ENCODE measurements at regions not wholly inside any gene's neighbourhood (a gene's known extent, or its start where the extent isn't known, plus 50 kb on each side); places are given as distances from the start of the nearest gene placed in this dataset.

- no peak overlapping the region for H3K27ac ChIP-seq
- TF ChIP-seq ZFX (IDR thresholded peaks at IDR 0.05; ENCODE audit: borderline replicate concordance) = no peak
- no peak for TF ChIP-seq CTCF (IDR thresholded peaks at IDR 0.05)
Measured at GRCh38 chr1:221625026-221625425, 116.9 kb downstream of the DUSP10 start.

DNA sequence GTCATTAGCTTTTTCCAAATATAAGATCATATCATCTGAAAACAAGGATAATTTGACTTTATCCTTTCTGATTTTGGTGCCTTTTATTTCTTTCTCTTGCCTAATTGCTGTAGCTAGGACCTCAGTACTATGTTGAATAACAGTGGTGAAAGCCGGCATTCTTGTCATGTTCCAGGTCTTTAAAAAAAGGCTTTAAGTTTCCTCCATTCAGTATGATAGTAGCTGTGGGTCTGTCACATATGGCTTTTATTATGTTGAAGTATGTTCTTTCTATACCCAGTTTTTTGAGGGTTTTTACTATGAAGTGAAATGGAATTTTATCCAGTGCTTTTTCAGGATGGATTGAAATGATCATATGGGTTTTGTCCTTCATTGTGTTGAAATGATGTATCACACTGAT, 115.8 kb downstream of the DUSP10 start:
- no peak for TF ChIP-seq CTCF (IDR thresholded peaks at IDR 0.05)
- no peak overlapping the region for H3K27ac ChIP-seq

- no peak overlapping the region for H3K27ac ChIP-seq
- TF ChIP-seq ZFX (IDR thresholded peaks at IDR 0.05; ENCODE audit: borderline replicate concordance) (no peak), CTCF (IDR thresholded peaks at IDR 0.05) (no peak)
Measured at GRCh38 chr1:221630236-221630635, 111.7 kb downstream of the DUSP10 start.

DNA sequence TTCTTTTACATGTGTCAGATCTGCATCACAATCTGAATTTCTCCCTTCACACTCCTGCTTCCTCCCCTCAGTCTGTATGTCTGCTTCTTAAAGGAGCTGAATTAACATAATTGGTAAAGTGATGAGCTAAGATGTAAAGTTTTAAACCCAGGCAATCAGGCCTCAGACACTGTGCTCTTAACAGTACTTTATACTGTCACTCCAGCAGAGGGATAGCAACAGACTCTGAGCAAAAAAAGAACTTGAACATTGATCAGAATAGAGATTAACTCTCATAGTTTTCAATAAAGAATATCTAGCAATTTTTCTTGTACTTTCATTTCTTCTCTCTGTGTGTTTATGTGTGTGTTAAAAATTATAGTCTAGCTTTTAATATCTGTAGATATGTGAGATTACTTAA, 110.3 kb downstream of the DUSP10 start:
- H3K27ac ChIP-seq = no peak overlapping the region
- no peak for TF ChIP-seq CTCF (IDR thresholded peaks at IDR 0.05)
- TF ChIP-seq ZFX (IDR thresholded peaks at IDR 0.05; ENCODE audit: borderline replicate concordance) = no peak

DNA sequence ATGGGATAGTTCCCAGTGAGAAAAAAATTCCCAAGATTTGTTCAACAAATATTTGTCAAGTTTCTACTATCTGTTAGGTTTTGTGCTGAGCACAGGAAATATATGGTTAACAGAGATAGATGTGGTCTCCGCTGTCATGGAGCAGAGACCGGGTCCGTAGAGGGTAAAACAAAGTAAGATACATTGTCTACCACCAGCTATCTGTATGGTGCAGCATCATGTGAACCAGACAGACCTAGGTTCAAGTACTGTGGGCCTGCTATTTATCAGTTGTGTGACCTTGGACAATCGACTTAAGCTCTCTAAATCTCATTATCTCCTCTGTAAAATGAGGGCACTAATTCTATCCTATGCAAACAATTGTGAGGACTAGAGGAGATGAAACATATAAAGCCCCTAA, 109.8 kb downstream of the DUSP10 start:
- no peak overlapping the region for H3K27ac ChIP-seq
- TF ChIP-seq CTCF (IDR thresholded peaks at IDR 0.05) (no peak), ZFX (IDR thresholded peaks at IDR 0.05; ENCODE audit: borderline replicate concordance) (no peak)

DNA sequence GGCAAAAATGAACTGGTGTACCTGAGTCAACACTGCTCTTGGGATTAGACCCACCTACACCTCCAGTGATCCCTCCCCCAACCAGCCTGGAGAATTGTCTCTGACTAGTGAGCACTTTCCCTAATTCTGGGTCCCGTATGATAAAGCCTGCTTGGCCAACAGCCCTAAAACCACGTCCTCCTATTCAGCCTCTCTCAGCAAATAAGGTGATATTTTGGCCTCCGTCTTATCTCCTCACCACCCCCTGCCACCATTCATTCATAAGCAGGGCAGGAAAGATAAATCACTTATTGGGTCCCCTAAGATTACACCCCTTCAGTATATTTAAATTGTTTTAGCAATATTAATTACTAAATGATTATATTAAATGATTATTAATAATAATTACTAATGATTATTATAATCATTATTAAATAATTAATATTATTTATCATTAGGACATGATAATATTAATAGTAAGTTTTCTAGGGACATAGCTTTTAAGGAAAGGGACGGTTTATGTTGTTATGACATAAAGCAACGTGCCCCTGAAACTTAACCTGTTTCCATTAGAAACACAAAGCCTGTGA, 108.0 kb downstream of the DUSP10 start:
- no peak for TF ChIP-seq CTCF (IDR thresholded peaks at IDR 0.05)
- TF ChIP-seq ZFX (IDR thresholded peaks at IDR 0.05; ENCODE audit: borderline replicate concordance) = no peak

DNA sequence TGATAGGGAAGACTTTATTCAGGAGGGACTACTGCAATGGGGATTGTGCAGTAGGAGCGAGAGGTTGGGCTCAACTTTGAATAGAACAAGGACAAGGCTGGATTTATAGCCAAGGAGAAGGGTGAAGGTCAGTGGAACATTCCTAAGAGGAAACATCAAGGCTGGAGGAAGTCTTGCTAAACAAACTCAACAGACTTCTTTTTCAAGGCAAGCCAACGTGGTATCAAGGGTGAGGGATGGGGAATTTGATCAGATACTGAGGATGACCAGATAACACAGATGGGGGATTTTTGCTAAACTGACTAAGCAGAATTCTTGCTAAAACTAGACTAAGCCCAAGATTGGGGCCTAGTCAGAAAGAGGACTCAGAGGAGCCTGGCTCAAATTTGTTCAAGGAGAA, 107.3 kb downstream of the DUSP10 start:
- TF ChIP-seq CTCF (IDR thresholded peaks at IDR 0.05) (no peak), ZFX (IDR thresholded peaks at IDR 0.05; ENCODE audit: borderline replicate concordance) (no peak)
- no peak overlapping the region for H3K27ac ChIP-seq

More for the DNA sequence above, 108.0 kb downstream of the DUSP10 start:
- H3K27ac ChIP-seq = no peak overlapping the region
